ENCODE measurements at regions not wholly inside any gene's neighbourhood (a gene's known extent, or its start where the extent isn't known, plus 50 kb on each side); places are given as distances from the start of the nearest gene placed in this dataset.
A peak's percentile ranks its signal among the peaks of the same experiment; 100 is the strongest.

GRCh38 chr12:93164103-93164880 lies 213.4 kb upstream of the NUDT4 start:
- Mint-ChIP-seq H3K27me3 (ENCODE audit: low read depth) (no peaks in the 10 kb centered on the region), H3K36me3 (ENCODE audit: low read depth) (no peaks in the 10 kb centered on the region), H3K4me3 (no peak overlapping the region), H3K9me3 (no peaks in the 10 kb centered on the region), H3K27ac (ENCODE audit: unreplicated experiment) (no peak overlapping the region), H3K4me1 (peaks cover 15% of the 10 kb centered on the region)
- no peak for TF ChIP-seq CTCF (conservative IDR thresholded peaks at IDR 0.05)
- DNase-seq (ENCODE audit: low read depth, low spot score) = no peak

GRCh38 chr12:93165384-93165932 lies 212.3 kb upstream of the NUDT4 start:
- H3K36me3 Mint-ChIP-seq (ENCODE audit: low read depth) = no peaks in the 10 kb centered on the region
- H3K27me3 Mint-ChIP-seq (ENCODE audit: low read depth) = no peaks in the 10 kb centered on the region
- peaks cover 15% of the 10 kb centered on the region for H3K4me1 Mint-ChIP-seq
- DNase-seq (ENCODE audit: low read depth, low spot score) = no peak
- H3K9me3 Mint-ChIP-seq = no peaks in the 10 kb centered on the region
- no peak overlapping the region for H3K4me3 Mint-ChIP-seq
- H3K27ac Mint-ChIP-seq (ENCODE audit: unreplicated experiment) = no peak overlapping the region
- TF ChIP-seq CTCF (conservative IDR thresholded peaks at IDR 0.05) = no peak

GRCh38 chr12:93166541-93167307 lies 211.0 kb upstream of the NUDT4 start:
- Mint-ChIP-seq H3K36me3 (ENCODE audit: low read depth) (no peaks in the 10 kb centered on the region), H3K4me3 (no peak overlapping the region), H3K4me1 (peaks cover 15% of the 10 kb centered on the region), H3K27ac (ENCODE audit: unreplicated experiment) (no peak overlapping the region), H3K9me3 (no peaks in the 10 kb centered on the region), H3K27me3 (ENCODE audit: low read depth) (no peaks in the 10 kb centered on the region)
- no peak for TF ChIP-seq CTCF (conservative IDR thresholded peaks at IDR 0.05)
- no peak for DNase-seq (ENCODE audit: low read depth, low spot score)

GRCh38 chr12:93167331-93167730 lies 210.4 kb upstream of the NUDT4 start:
- no peaks in the 10 kb centered on the region for H3K9me3 Mint-ChIP-seq
- H3K4me3 Mint-ChIP-seq = no peak overlapping the region
- DNase-seq (ENCODE audit: low read depth, low spot score) = no peak
- H3K27me3 Mint-ChIP-seq (ENCODE audit: low read depth) = no peaks in the 10 kb centered on the region
- peaks cover 15% of the 10 kb centered on the region for H3K4me1 Mint-ChIP-seq
- no peak for TF ChIP-seq CTCF (conservative IDR thresholded peaks at IDR 0.05)
- no peaks in the 10 kb centered on the region for H3K36me3 Mint-ChIP-seq (ENCODE audit: low read depth)
- H3K27ac Mint-ChIP-seq (ENCODE audit: unreplicated experiment) = no peak overlapping the region

- DNase-seq (ENCODE audit: low read depth, low spot score) = no peak
- Mint-ChIP-seq H3K4me3 (peak overlapping the region; percentile 86), H3K4me1 (peaks cover 15% of the 10 kb centered on the region), H3K36me3 (ENCODE audit: low read depth) (no peaks in the 10 kb centered on the region), H3K9me3 (no peaks in the 10 kb centered on the region), H3K27me3 (ENCODE audit: low read depth) (no peaks in the 10 kb centered on the region), H3K27ac (ENCODE audit: unreplicated experiment) (peak overlapping the region; percentile 87)
- no peak for TF ChIP-seq CTCF (conservative IDR thresholded peaks at IDR 0.05)
Measured at GRCh38 chr12:93167841-93168492, 209.8 kb upstream of the NUDT4 start.
